Heart left ventricle (tissue), 13 donors: ENCODE measurements at regions not wholly inside any gene's neighbourhood (a gene's known extent, or its start where the extent isn't known, plus 50 kb on each side); places are given as distances from the start of the nearest gene placed in this dataset.

ENCODE experiments used
- POLR2A ChIP-seq, 2 donors: fragments of 450-650 bp; IDR thresholded peaks; one replicate each; pipeline ENCODE4 v1.6.1; 2017; ENCODE audit warnings: antibody characterized with exemption in 2 of 2, mild to moderate bottlenecking in 2 of 2, moderate library complexity in 2 of 2
- TF ChIP-seq, protein P1 (sequence below), 12 donors: fragments of 200-600 bp; sonication (generic) in 4 of 12; IDR thresholded peaks; one replicate each; pipeline versions ENCODE4 v1.5.0 to v1.8.0; 2018 to 2022; ENCODE audit warnings: antibody characterized with exemption in 12 of 12, mild to moderate bottlenecking in 5 of 12
- donor health status: ischemic (EF 13 %, LVEDD 7.1; RV severe dilation, severe dysfunction).
- donor health status: DM: no; HTN: yes; CAD: no.
- donor health status: DM: no; HTN: no; CAD: no.
- donor health status: ischemic (EF 25% LVEDD 6.9; RV normal size, moderate dysfunction).
- donor health status: ischemic (EF 25% LVEDD 5.7; RV mildly dilated, moderate dysfunction).
- donor health status: ischemic (EF 35%, LVEDD 5.7; RV mildly dilated, moderate dysfunction).
- donor health status: nonischemic (EF 11% LVEDD 7.7; RV severe dilation, severe dysfunction).
- donor health status: DM: yes; HTN: yes; CAD: no.
- donor health status: PGD.
- donor health status: ischemic (EF 29% LVEDD 5.4; RV normal size, mild dysfunction).
- donor health status: nonischemic (EF 23%, LVEDD 6.1; RV moderate dilation, normal function).

DNA sequence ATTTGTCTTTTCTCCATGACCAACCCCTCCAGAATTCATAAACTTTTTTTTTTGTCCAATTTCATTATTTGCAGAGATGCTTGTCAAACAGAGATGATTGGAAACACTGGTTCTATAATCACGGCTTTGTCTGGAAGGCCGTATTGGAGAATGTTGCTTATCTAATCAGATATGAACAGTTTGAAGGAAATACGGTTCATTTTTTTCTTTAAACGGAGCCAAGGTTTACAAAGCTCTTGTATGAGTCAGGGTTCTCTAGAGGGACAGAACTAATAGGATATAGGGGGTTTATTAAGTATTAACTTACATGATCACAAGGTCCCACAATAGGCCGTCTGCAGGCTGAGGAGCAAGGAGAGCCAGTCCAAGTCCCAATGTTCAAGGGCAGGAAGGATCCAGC lies 1415.8 kb downstream of the C4orf33 start:
- TF ChIP-seq, protein P1, sequence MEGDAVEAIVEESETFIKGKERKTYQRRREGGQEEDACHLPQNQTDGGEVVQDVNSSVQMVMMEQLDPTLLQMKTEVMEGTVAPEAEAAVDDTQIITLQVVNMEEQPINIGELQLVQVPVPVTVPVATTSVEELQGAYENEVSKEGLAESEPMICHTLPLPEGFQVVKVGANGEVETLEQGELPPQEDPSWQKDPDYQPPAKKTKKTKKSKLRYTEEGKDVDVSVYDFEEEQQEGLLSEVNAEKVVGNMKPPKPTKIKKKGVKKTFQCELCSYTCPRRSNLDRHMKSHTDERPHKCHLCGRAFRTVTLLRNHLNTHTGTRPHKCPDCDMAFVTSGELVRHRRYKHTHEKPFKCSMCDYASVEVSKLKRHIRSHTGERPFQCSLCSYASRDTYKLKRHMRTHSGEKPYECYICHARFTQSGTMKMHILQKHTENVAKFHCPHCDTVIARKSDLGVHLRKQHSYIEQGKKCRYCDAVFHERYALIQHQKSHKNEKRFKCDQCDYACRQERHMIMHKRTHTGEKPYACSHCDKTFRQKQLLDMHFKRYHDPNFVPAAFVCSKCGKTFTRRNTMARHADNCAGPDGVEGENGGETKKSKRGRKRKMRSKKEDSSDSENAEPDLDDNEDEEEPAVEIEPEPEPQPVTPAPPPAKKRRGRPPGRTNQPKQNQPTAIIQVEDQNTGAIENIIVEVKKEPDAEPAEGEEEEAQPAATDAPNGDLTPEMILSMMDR (IDR thresholded peaks at IDR 0.05), result no peak
- TF ChIP-seq POLR2A (IDR thresholded peaks at IDR 0.05), result no peak
